Glutamatergic neuron (in vitro differentiated cells): ENCODE measurements at regions not wholly inside any gene's neighbourhood (a gene's known extent, or its start where the extent isn't known, plus 50 kb on each side); places are given as distances from the start of the nearest gene placed in this dataset.
A peak's percentile ranks its signal among the peaks of the same experiment; 100 is the strongest.

Experiments
- DNase-seq: peaks from one replicate; pipeline ENCODE4 v3.0.0; 2022
- H3K27ac Mint-ChIP-seq: one replicate; pipeline ENCODE4 v1.8.0; 2020; ENCODE audit warnings: mild to moderate bottlenecking, mixed read lengths, inconsistent platforms; ENCODE audit not compliant: unreplicated experiment
- H3K27me3 Mint-ChIP-seq: one replicate; pipeline ENCODE4 v1.8.0; 2020; ENCODE audit warnings: mild to moderate bottlenecking, moderate library complexity, mixed read lengths, inconsistent platforms; ENCODE audit not compliant: unreplicated experiment
- H3K36me3 Mint-ChIP-seq: one replicate; pipeline ENCODE4 v1.8.0; 2020; ENCODE audit warnings: mild to moderate bottlenecking, mixed read lengths, inconsistent platforms; ENCODE audit not compliant: unreplicated experiment
- H3K4me1 Mint-ChIP-seq: one replicate; pipeline ENCODE4 v1.8.0; 2020; ENCODE audit warnings: mild to moderate bottlenecking, low read depth, mixed read lengths, inconsistent platforms; ENCODE audit not compliant: unreplicated experiment
- H3K4me3 Mint-ChIP-seq: one replicate; pipeline ENCODE4 v1.8.0; 2020; ENCODE audit warnings: mild to moderate bottlenecking, mixed read lengths, inconsistent platforms; ENCODE audit not compliant: unreplicated experiment
- H3K9me3 Mint-ChIP-seq: one replicate; pipeline ENCODE4 v1.8.0; 2020; ENCODE audit warnings: mild to moderate bottlenecking, moderate library complexity, mixed read lengths, inconsistent platforms; ENCODE audit not compliant: unreplicated experiment
- TF ChIP-seq, protein P1 (sequence below): fragments of 200-600 bp; sonication (generic); IDR thresholded peaks from one replicate; pipeline ENCODE4 v1.5.0; 2021; ENCODE audit not compliant: partially characterized antibody, unreplicated experiment

DNA sequence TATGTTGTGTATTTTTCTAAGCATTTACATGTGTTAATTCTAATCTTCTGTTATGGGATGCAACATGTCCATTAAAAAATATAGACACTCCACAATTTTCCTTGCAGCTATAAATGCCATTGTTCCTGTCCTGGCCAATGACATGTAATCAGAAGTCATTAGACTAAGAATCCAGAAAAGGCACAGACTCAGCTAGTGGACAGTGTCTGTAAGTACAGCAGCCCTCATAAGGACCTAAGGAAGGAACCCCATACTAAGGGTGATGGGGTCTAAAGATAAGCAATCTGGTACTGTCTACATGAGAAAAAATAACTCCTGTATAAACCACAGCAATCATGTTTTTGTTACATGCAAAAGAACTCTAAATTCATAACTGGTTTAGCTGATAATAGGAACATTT lies 115.9 kb downstream of the GPR85 start:
- Mint-ChIP-seq H3K27ac (no peak overlapping the region), H3K9me3 (no peaks in the 10 kb centered on the region), H3K4me3 (no peak overlapping the region), H3K4me1 (no peaks in the 10 kb centered on the region), H3K36me3 (no peaks in the 10 kb centered on the region), H3K27me3 (peaks cover 2% of the 10 kb centered on the region)
- no peak for DNase-seq
- TF ChIP-seq, protein P1, sequence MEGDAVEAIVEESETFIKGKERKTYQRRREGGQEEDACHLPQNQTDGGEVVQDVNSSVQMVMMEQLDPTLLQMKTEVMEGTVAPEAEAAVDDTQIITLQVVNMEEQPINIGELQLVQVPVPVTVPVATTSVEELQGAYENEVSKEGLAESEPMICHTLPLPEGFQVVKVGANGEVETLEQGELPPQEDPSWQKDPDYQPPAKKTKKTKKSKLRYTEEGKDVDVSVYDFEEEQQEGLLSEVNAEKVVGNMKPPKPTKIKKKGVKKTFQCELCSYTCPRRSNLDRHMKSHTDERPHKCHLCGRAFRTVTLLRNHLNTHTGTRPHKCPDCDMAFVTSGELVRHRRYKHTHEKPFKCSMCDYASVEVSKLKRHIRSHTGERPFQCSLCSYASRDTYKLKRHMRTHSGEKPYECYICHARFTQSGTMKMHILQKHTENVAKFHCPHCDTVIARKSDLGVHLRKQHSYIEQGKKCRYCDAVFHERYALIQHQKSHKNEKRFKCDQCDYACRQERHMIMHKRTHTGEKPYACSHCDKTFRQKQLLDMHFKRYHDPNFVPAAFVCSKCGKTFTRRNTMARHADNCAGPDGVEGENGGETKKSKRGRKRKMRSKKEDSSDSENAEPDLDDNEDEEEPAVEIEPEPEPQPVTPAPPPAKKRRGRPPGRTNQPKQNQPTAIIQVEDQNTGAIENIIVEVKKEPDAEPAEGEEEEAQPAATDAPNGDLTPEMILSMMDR: peak; percentile 28

DNA sequence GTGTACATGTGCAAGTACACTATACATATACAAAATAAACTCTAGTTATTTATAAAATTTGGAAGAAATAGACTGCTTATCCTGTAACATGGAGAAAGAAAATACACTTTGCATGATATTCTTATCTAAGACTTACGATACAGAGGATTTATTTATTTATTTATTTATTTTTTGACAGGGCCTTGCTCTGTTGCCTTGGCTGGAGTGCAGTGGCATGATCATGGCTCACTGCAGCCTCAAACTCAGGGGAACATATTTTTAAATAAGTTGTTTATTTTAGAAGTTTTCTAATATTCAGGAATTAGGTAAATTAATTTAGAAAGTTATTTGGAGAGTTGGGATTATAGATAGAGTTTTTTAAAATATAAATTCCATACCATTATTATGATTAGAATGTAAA lies 116.7 kb downstream of the GPR85 start:
- Mint-ChIP-seq H3K4me3 (no peak overlapping the region), H3K27ac (no peak overlapping the region), H3K9me3 (no peaks in the 10 kb centered on the region), H3K27me3 (peaks cover 2% of the 10 kb centered on the region), H3K36me3 (no peaks in the 10 kb centered on the region), H3K4me1 (no peaks in the 10 kb centered on the region)
- DNase-seq: no peak
- TF ChIP-seq, protein P1: no peak

DNA sequence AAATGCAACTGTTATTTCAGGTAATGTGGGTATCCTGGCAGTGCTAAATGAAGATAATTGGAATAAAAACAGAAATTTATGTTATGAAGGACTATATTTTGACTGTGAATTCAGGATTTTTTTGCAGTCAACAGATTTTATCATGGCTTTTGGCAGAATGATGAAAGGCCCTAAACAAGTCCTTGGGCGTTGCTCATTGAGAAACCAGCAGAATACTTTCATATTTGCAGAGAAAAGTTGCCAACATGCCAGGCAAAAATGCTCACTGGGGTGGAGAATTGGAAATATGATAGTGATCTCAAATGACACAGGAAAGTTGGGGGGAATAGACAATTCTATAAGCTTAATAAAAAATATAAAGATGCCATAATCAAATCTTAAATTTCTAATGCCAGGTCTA lies 121.1 kb downstream of the GPR85 start:
- Mint-ChIP-seq H3K9me3 (no peaks in the 10 kb centered on the region), H3K4me3 (no peak overlapping the region), H3K27me3 (no peaks in the 10 kb centered on the region), H3K36me3 (no peaks in the 10 kb centered on the region), H3K27ac (no peak overlapping the region), H3K4me1 (no peaks in the 10 kb centered on the region)
- TF ChIP-seq, protein P1: no peak
- DNase-seq: no peak

DNA sequence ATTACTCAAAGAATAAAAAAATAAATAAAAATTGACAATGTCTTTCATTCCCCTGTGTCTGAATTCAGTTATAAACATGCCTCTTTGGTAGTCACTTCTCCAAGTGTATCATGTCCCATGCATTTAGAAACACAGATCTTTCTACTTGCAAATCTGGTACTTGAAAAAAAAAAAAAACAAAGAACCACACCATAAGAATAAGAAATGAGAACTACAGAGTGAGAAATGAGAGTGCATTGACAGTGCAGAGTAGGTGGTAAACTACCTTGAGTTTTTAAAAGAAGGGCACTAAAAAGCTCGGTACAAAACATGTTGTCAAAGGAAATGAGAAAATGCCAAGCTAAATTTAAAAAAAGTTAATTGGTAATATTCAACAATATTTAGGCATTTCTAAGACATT lies 123.0 kb downstream of the GPR85 start:
- Mint-ChIP-seq H3K4me3 (no peak overlapping the region), H3K27me3 (no peaks in the 10 kb centered on the region), H3K27ac (no peak overlapping the region), H3K36me3 (no peaks in the 10 kb centered on the region), H3K9me3 (no peaks in the 10 kb centered on the region), H3K4me1 (no peaks in the 10 kb centered on the region)
- no peak for DNase-seq
- TF ChIP-seq, protein P1: no peak

DNA sequence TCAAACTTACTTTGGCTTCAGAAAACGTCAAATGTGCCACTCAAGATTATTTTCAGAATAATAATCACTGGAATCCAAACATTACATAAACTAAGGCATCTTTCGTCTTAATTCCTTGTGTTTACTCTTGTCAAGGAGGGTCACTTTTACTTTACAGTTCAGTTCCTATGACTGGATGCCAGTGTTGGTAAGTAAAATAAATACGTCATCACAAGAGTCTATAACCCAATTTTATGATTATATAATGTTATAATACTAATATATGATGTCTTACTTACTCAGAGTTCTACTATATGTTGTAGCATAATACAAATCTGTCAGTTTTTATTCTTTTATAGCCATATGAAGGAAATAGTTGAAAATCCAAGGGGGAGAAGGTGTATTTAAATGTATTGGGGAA lies 123.8 kb downstream of the GPR85 start:
- Mint-ChIP-seq H3K27ac (no peak overlapping the region), H3K27me3 (no peaks in the 10 kb centered on the region), H3K9me3 (no peaks in the 10 kb centered on the region), H3K36me3 (no peaks in the 10 kb centered on the region), H3K4me3 (no peak overlapping the region), H3K4me1 (no peaks in the 10 kb centered on the region)
- DNase-seq: no peak
- TF ChIP-seq, protein P1: no peak
